H1 (cell line): ENCODE measurements at regions not wholly inside any gene's neighbourhood (a gene's known extent, or its start where the extent isn't known, plus 50 kb on each side); places are given as distances from the start of the nearest gene placed in this dataset.

ENCODE experiments used
- CTCF ChIA-PET: fragments of 300-600 bp; sonication (Branson Sonifier 250); formaldehyde crosslinking; loops from one replicate; lab custom pipeline; 2021; ENCODE audit not compliant: partially characterized antibody; lab: Charles Lee
- POLR2A ChIA-PET: fragments of 300-600 bp; sonication (Branson Sonifier 250); formaldehyde crosslinking; loops from one replicate; lab custom pipeline; 2021; ENCODE audit warnings: inconsistent platforms; ENCODE audit not compliant: partially characterized antibody; lab: Charles Lee
- DNase-seq, 2 experiments: peaks; one replicate each; pipeline versions ENCODE4 v3.0.0 to v3.0.0-alpha.2; 2010 to 2022; ENCODE audit warnings: low spot score in 2 of 2, low read depth in 1 of 2, mixed read lengths in 1 of 2
- FAIRE-seq: peaks from 2 replicates; lab custom pipeline; 2011; peaks lifted over from hg19 to GRCh38; lab: Jason Lieb, UNC
- H2AFZ ChIP-seq: 2 replicates; pipeline ENCODE4 v1.8.1; 2012; ENCODE audit warnings: low read length, inconsistent platforms
- H2AK5ac ChIP-seq: 2 replicates; pipeline ENCODE4 v1.6.1; 2013; ENCODE audit warnings: low read depth, low read length
- H2BK120ac ChIP-seq: replicated peaks from 2 replicates; pipeline ENCODE3; 2013; ENCODE audit warnings: low read depth, low read length, inconsistent platforms
- H2BK12ac ChIP-seq: 2 replicates; pipeline ENCODE4 v1.6.1; 2013; ENCODE audit warnings: low read depth, low read length
- H2BK15ac ChIP-seq: 2 replicates; pipeline ENCODE4 v1.6.1; 2013; ENCODE audit warnings: low read length
- H2BK20ac ChIP-seq: 2 replicates; pipeline ENCODE4 v1.6.1; 2013; ENCODE audit warnings: low read length
- H2BK5ac ChIP-seq: 2 replicates; pipeline ENCODE4 v1.6.1; 2013; ENCODE audit warnings: low read depth, low read length
- H3K14ac ChIP-seq: 2 replicates; pipeline ENCODE4 v1.6.1; 2013; ENCODE audit warnings: inconsistent platforms; ENCODE audit not compliant: insufficient read length
- H3K18ac ChIP-seq: 2 replicates; pipeline ENCODE4 v1.6.1; 2013; ENCODE audit warnings: low read length; ENCODE audit errors: extremely low read depth
- H3K23ac ChIP-seq: 2 replicates; pipeline ENCODE4 v1.6.1; 2013; ENCODE audit warnings: inconsistent platforms; ENCODE audit not compliant: insufficient read length
- H3K23me2 ChIP-seq: 2 replicates; pipeline ENCODE4 v1.6.1; 2013; ENCODE audit warnings: low read depth, low read length
- H3K27ac ChIP-seq: 2 replicates; pipeline ENCODE4 v1.6.1; 2011; ENCODE audit warnings: low read depth, low read length, inconsistent platforms
- H3K27me3 ChIP-seq, 4 experiments: replicated peaks in 1 of 4; 1 replicate in 1 of 4; 2 replicates in 3 of 4; pipeline versions ENCODE4 v1.6.1 to v1.8.1; 2011 to 2013; ENCODE audit warnings: low read length in 3 of 4, mild to moderate bottlenecking in 3 of 4, inconsistent platforms in 2 of 4, mixed read lengths in 2 of 4, moderate library complexity in 1 of 4; ENCODE audit not compliant: control insufficient read depth in 3 of 4, insufficient read depth in 3 of 4; ENCODE audit errors: extremely low read depth in 1 of 4
- H3K36me3 ChIP-seq, 4 experiments: 2 replicates each; pipeline versions ENCODE4 v1.6.1 to v1.8.1; 2011 to 2013; ENCODE audit warnings: mild to moderate bottlenecking in 4 of 4, low read length in 3 of 4, moderate library complexity in 2 of 4, control low read depth in 1 of 4, inconsistent platforms in 1 of 4; ENCODE audit not compliant: insufficient read depth in 4 of 4, control insufficient read depth in 2 of 4
- H3K4ac ChIP-seq: replicated peaks from 2 replicates; pipeline ENCODE3; 2013; ENCODE audit warnings: low read length, low read depth, mixed read lengths, inconsistent platforms; ENCODE audit not compliant: insufficient read length
- H3K4me1 ChIP-seq, 4 experiments: replicated peaks in 1 of 4; 1 replicate in 1 of 4; 2 replicates in 3 of 4; pipeline versions ENCODE4 v1.6.1 to v1.8.1; 2011 to 2013; ENCODE audit warnings: low read length in 3 of 4, inconsistent platforms in 2 of 4, mixed read lengths in 1 of 4; ENCODE audit not compliant: insufficient read depth in 4 of 4, control insufficient read depth in 3 of 4
- H3K4me2 ChIP-seq, 2 experiments: 2 replicates each; pipeline versions ENCODE4 v1.6.1 to v1.8.1; 2011 to 2013; ENCODE audit warnings: low read depth in 2 of 2, low read length in 2 of 2, control low read depth in 1 of 2, inconsistent platforms in 1 of 2, mild to moderate bottlenecking in 1 of 2; ENCODE audit not compliant: insufficient read depth in 1 of 2
- H3K4me3 ChIP-seq, 4 experiments: fragments of 200-600, 300-600 bp in 1 of 4; sonication (generic), shearing (Covaris generic), sonication (Bioruptor Twin) in 1 of 4; 2 replicates each; pipeline versions ENCODE4 v1.5.1 to v1.8.1; 2011 to 2016; ENCODE audit warnings: low read length in 4 of 4, low read depth in 3 of 4, control low read depth in 2 of 4, inconsistent platforms in 2 of 4, mild to moderate bottlenecking in 2 of 4, mixed read lengths in 1 of 4, moderate library complexity in 1 of 4; ENCODE audit not compliant: insufficient read depth in 2 of 4; ENCODE audit errors: extremely low read depth in 1 of 4
- H3K56ac ChIP-seq: replicated peaks from 2 replicates; pipeline ENCODE3; 2013; ENCODE audit warnings: low read depth, mild to moderate bottlenecking, mixed read lengths, low read length, inconsistent platforms; ENCODE audit not compliant: insufficient read length
- H3K79me1 ChIP-seq: 2 replicates; pipeline ENCODE4 v1.6.1; 2013; ENCODE audit warnings: low read depth, low read length, control low read depth
- H3K79me2 ChIP-seq, 2 experiments: 2 replicates each; pipeline versions ENCODE4 v1.6.1 to v1.8.1; 2012 to 2013; ENCODE audit warnings: low read length in 2 of 2, mild to moderate bottlenecking in 2 of 2, inconsistent platforms in 1 of 2; ENCODE audit not compliant: insufficient read depth in 2 of 2, control insufficient read depth in 1 of 2
- H3K9ac ChIP-seq, 4 experiments: replicated peaks in 1 of 4; 1 replicate in 1 of 4; 2 replicates in 3 of 4; pipeline versions ENCODE4 v1.6.1 to v1.8.1; 2011 to 2013; ENCODE audit warnings: low read depth in 3 of 4, low read length in 3 of 4, control low read depth in 2 of 4, mild to moderate bottlenecking in 2 of 4, moderate library complexity in 2 of 4, inconsistent platforms in 1 of 4; ENCODE audit errors: extremely low read depth in 1 of 4
- H3K9me3 ChIP-seq, 2 experiments: 2 replicates each; pipeline versions ENCODE4 v1.6.1 to v1.8.1; 2012 to 2013; ENCODE audit warnings: mild to moderate bottlenecking in 2 of 2, moderate library complexity in 2 of 2, control low read depth in 1 of 2, inconsistent platforms in 1 of 2, low read depth in 1 of 2, low read length in 1 of 2, mixed read lengths in 1 of 2; ENCODE audit not compliant: insufficient read depth in 2 of 2
- H4K20me1 ChIP-seq, 2 experiments: replicated peaks in 1 of 2; 2 replicates each; pipeline versions ENCODE3 to v1.8.1; 2011 to 2013; ENCODE audit warnings: inconsistent platforms in 2 of 2, low read length in 2 of 2, mild to moderate bottlenecking in 1 of 2; ENCODE audit not compliant: insufficient read depth in 2 of 2, control insufficient read depth in 1 of 2
- H4K5ac ChIP-seq: 2 replicates; pipeline ENCODE4 v1.6.1; 2013; ENCODE audit warnings: low read length, low read depth, mixed read lengths, inconsistent platforms; ENCODE audit not compliant: insufficient read length
- H4K8ac ChIP-seq: 2 replicates; pipeline ENCODE4 v1.8.0; 2013; ENCODE audit warnings: mild to moderate bottlenecking, moderate library complexity, low read length, inconsistent platforms; ENCODE audit not compliant: insufficient read depth; ENCODE audit errors: extremely low read depth
- H4K91ac ChIP-seq: replicated peaks from 2 replicates; pipeline ENCODE3; 2013; ENCODE audit warnings: low read length, mixed read lengths, inconsistent platforms; ENCODE audit not compliant: insufficient read length
- BRCA1 ChIP-seq: IDR thresholded peaks from 2 replicates; pipeline ENCODE4 v1.6.1; 2012; ENCODE audit warnings: low read depth, low read length, improper control_type of control experiment
- CEBPB ChIP-seq: IDR thresholded peaks from 2 replicates; pipeline ENCODE4 v1.6.1; 2012; ENCODE audit warnings: low read depth, low read length
- EP300 ChIP-seq, 2 experiments: IDR thresholded peaks; 1 replicate in 1 of 2; 2 replicates in 1 of 2; pipeline ENCODE4 v1.6.1; 2011 to 2012; ENCODE audit warnings: low read depth in 2 of 2, low read length in 2 of 2, mild to moderate bottlenecking in 2 of 2, borderline replicate concordance in 1 of 2, inconsistent platforms in 1 of 2, moderate library complexity in 1 of 2
- HDAC2 ChIP-seq, 2 experiments: fragments of 300-600 bp in 1 of 2; sonication (generic) in 1 of 2; IDR thresholded peaks; 2 replicates each; pipeline ENCODE4 v1.6.1; 2011 to 2012; ENCODE audit warnings: low read depth in 2 of 2, low read length in 2 of 2, mild to moderate bottlenecking in 2 of 2, moderate library complexity in 2 of 2, borderline replicate concordance in 1 of 2, inconsistent platforms in 1 of 2
- JUND ChIP-seq: IDR thresholded peaks from 2 replicates; pipeline ENCODE4 v1.6.1; 2011; ENCODE audit warnings: mild to moderate bottlenecking, improper control_type of control experiment, low read length
- KDM4A ChIP-seq: IDR thresholded peaks from one replicate; pipeline ENCODE4 v1.7.1; 2012; ENCODE audit warnings: low read depth, mild to moderate bottlenecking, moderate library complexity, low read length, inconsistent platforms; ENCODE audit not compliant: severe bottlenecking
- MAFK ChIP-seq: IDR thresholded peaks from 2 replicates; pipeline ENCODE4 v1.6.1; 2012; ENCODE audit warnings: low read depth, mild to moderate bottlenecking, improper control_type of control experiment, low read length
- NANOG ChIP-seq: IDR thresholded peaks from 2 replicates; pipeline ENCODE4 v1.6.1; 2011; ENCODE audit warnings: low read length, low read depth, mild to moderate bottlenecking, inconsistent platforms; ENCODE audit not compliant: insufficient read depth, poor library complexity, severe bottlenecking
- POLR2AphosphoS5 ChIP-seq: IDR thresholded peaks from 2 replicates; pipeline ENCODE4 v1.6.1; 2011; ENCODE audit warnings: low read depth, low read length
- POU5F1 ChIP-seq: IDR thresholded peaks from 2 replicates; pipeline ENCODE4 v1.6.1; 2011; ENCODE audit warnings: low read depth, mild to moderate bottlenecking, low read length, moderate library complexity
- SIX5 ChIP-seq: IDR thresholded peaks from 2 replicates; pipeline ENCODE4 v1.6.1; 2011; ENCODE audit warnings: mild to moderate bottlenecking, low read depth, low read length
- SRF ChIP-seq: IDR thresholded peaks from 2 replicates; pipeline ENCODE4 v1.6.1; 2011; ENCODE audit warnings: mild to moderate bottlenecking, low read depth, low read length, moderate library complexity
- SUZ12 ChIP-seq: fragments of 200-600 bp; sonication (generic); IDR thresholded peaks from 2 replicates; pipeline ENCODE4 v1.6.1; 2012; ENCODE audit warnings: mild to moderate bottlenecking, inconsistent platforms, low read length, moderate library complexity, mixed read lengths
- TEAD4 ChIP-seq: IDR thresholded peaks from 2 replicates; pipeline ENCODE4 v1.6.1; 2012; ENCODE audit warnings: low read depth, low read length, inconsistent platforms, mixed read lengths
- WGBS, 2 experiments: shearing (Covaris generic) in 1 of 2; methylation state at CpG; one replicate each; pipeline versions ENCODE4 v1.1.6 to v1.1.7; 2013 to 2015; ENCODE audit warnings: low lambda C conversion rate in 2 of 2, mixed read lengths in 2 of 2, inconsistent platforms in 1 of 2, low coverage in 1 of 2, missing lambda C conversion rate in 1 of 2; ENCODE audit not compliant: insufficient replicate concordance in 2 of 2, insufficient coverage in 1 of 2, insufficient read length in 1 of 2; ENCODE audit errors: extremely low coverage in 1 of 2, missing lambda C conversion rate in 1 of 2; 5-methylcytosine and 5-hydroxymethylcytosine counted together
- TF ChIP-seq, protein P1 (sequence below): IDR thresholded peaks from 2 replicates; pipeline ENCODE4 v1.6.1; 2012; ENCODE audit warnings: inconsistent platforms

DNA sequence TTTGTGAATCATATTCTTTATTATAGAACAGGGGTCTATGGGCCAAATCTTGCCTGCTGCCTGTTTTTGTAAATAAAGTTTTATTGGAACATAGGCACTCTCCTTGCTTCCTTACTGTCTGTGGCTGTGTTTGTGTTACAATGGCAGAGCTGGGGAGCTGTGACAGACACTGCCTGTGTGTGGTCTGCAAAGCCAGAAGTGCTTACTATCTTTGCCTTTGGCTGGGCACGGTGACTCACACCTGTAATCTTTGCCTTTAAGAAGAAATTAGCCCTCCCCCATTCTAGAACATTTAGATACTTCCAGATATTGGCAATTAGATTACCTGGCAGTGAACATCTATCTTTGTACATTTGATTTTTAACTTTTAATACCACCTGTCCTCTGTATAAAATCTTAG, 308.3 kb downstream of the FOXL1 start:
- no peak for FAIRE-seq
- Histone ChIP-seq H3K23ac (no peak overlapping the region), H3K23me2 (peaks cover 8% of the 10 kb centered on the region; the same call in 1 of the 2 replicates), H3K14ac (no peak overlapping the region), H3K4ac (no peak overlapping the region), H3K36me3 (no peaks in the 10 kb centered on the region), H3K4me1 (peaks cover 0 to 2% (median 0%) of the 10 kb centered on the region in 4 experiments; a peak in 1 of 7 replicates), H2BK20ac (no peak overlapping the region), H4K5ac (no peak overlapping the region), H3K79me2 (no peaks in the 10 kb centered on the region), H3K4me2 (no peak overlapping the region), H2AFZ (no peak overlapping the region), H3K27ac (no peak overlapping the region), H3K4me3 (no peak overlapping the region), H4K8ac (no peak overlapping the region), H2AK5ac (no peak overlapping the region), H3K9me3 (no peaks in the 10 kb centered on the region), H2BK120ac (no peak overlapping the region), H2BK12ac (no peak overlapping the region), H3K9ac (no peak overlapping the region), H4K91ac (no peak overlapping the region), H3K27me3 (no peaks in the 10 kb centered on the region), H2BK15ac (no peak overlapping the region), H4K20me1 (no peaks in the 10 kb centered on the region), H2BK5ac (no peak overlapping the region), H3K56ac (no peak overlapping the region), H3K79me1 (no peaks in the 10 kb centered on the region), H3K18ac (no peak overlapping the region)
- no peak for DNase-seq
- POLR2A ChIA-PET, result no interaction called here
- CTCF ChIA-PET, result interaction anchor here (1.5 kb wide), 2 partner anchors 13 to 176 kb away, joined by 4 to 5 read pairs; no protein-coding TSS in a partner anchor
- WGBS, 2 experiments, result 78% methylated on average over 1 of the region's 1 CpG; no CpG with 5 or more reads in 1 of the 2 experiments
- TF ChIP-seq SIX5 (no peak), TEAD4 (no peak), CEBPB (no peak), HDAC2 (IDR thresholded peaks at IDR 0.05; ENCODE audit: borderline replicate concordance in 1 of 2, low read depth in 2 of 2, low read length in 2 of 2) (no peak), KDM4A (no peak), POU5F1 (no peak), JUND (no peak), MAFK (no peak), NANOG (no peak), EP300 (IDR thresholded peaks at IDR 0.05; ENCODE audit: borderline replicate concordance in 1 of 2, low read depth in 2 of 2, low read length in 2 of 2) (no peak), BRCA1 (no peak), POLR2AphosphoS5 (no peak), SRF (no peak), SUZ12 (no peak)
- TF ChIP-seq, protein P1, sequence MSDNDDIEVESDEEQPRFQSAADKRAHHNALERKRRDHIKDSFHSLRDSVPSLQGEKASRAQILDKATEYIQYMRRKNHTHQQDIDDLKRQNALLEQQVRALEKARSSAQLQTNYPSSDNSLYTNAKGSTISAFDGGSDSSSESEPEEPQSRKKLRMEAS, result no peak
